SHP77 (cell line): ENCODE measurements at regions not wholly inside any gene's neighbourhood (a gene's known extent, or its start where the extent isn't known, plus 50 kb on each side); places are given as distances from the start of the nearest gene placed in this dataset.
"Not testable (repeated sequence)": the region's sequence is repeated elsewhere in the genome, so short reads cannot be mapped to it uniquely, and the experiment has no call there.

ENCODE experiments used
- DNase-seq, 2 experiments: peaks; one replicate each; lab custom pipeline; 2025; lab: John Stamatoyannopoulos, UW

DNA sequence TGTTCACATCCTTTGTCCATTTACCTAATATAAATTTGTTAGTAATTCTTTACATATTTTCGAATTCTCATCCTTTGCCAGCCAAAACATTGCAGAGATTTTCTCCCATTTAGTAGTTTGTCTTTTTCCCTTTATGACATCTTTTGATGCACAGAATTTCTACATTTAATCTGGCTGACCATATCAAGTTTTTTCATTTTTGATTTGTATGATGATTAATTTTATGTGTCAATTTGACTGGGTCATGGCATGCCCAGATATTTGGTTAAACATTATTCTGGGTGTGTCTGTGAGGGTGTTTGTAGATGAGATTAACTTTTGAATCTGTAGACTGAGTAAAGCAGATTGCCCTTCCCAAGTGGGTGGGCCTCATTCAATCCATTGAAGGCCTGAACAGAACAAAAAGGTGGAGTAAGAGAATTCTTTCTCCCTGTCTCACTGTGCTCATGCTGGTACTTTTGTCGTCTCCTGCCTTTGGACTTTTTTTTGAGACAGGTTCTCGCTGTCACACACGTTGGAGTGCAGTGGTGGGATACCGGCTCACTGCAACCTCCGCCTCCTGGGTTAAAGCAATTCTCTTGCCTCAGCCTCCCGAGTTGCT, 72.1 kb upstream of the EPB41L1 start:
- DNase-seq = no peak

DNA sequence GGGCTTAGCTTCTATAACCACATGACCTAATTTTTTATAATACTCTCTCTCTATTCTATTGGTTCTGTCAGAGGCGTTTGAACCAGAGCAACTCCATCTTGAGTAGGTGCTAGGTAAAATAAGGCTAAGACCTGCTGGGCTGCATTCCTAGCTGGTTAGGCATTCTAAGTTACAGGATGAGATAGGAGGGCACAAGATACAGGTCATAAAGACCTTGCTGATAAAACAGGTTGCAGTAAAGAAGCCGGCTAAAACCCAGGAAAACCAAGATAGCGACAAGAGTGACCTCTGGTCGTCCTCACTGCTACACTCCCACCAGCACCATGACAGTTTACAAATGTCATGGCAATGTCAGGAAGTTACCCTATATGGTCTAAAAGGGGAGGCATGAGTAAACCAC, 71.3 kb upstream of the EPB41L1 start:
- not testable (repeated sequence) for DNase-seq

DNA sequence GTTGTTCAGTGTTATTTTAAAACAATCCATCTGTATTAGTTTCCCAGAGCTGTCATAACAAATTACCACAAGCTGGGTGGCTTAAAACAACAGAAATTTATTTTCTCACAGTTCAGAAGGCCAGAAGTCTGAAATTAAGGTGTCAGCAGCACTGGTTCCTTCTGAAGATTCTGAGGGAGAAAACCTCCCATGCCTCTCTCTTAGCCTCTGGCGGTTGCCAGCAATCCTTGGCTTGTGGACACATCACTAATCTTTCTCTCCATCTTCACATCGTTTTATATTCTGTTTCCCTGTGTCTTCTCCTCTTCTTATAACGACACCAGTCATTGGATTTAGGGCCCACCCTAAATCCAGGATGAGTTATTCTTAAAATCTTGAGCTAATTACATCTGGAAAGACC, 70.2 kb upstream of the EPB41L1 start:
- no peak for DNase-seq

GRCh38 chr20:36084897-36085613, 69.5 kb upstream of the EPB41L1 start:
- DNase-seq = no peak

DNA sequence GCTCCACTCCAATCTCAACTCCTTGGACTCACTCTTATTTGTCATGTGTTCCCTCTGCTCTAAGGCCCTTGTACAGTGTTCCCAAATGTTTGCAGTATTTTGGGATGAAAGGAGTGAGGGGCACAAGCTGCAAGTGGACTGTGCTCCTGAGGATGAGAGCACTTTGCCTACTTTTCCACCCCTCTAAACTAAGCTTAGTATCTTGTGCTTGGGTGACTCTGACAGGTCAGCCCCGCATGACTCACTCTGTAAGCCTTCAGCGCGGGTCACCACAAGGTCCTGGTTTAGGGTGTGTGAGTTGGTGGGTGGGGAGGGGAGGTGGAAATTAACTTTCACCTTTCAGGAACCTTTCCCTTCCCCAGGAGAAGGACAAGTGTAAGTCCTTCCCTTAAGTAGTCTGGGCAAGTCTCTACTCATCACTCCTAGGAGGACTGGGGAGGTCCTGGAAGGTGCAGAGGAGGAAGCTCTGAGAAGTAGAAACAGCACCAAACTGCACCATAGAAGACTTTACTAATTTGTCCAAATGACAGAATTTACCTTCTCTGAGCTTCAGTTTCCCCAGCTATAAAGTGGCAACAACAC, 68.8 kb upstream of the EPB41L1 start:
- no peak for DNase-seq

- DNase-seq = no peak
These were observed 67.8 kb upstream of the EPB41L1 start for GRCh38 chr20:36086767-36087166.

DNA sequence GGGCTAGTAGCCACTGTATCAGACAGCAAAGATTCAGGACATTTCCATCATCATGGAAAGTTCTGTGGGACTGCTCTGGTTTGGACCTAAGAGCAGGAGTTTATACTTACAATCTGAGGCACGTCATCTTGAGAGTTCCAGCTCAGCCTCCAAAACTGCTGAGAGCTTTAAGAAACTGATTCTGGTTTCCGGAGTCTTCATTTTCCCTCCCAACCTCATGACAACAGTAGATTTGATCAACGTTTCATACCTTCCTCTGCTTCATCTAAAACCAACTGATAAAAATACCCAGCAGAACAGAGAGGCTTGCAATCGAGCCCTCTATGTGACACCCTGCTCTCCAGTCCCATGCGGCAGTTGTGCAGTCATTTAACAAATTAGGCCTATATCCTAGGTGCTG, 64.3 kb upstream of the EPB41L1 start:
- no peak for DNase-seq

DNA sequence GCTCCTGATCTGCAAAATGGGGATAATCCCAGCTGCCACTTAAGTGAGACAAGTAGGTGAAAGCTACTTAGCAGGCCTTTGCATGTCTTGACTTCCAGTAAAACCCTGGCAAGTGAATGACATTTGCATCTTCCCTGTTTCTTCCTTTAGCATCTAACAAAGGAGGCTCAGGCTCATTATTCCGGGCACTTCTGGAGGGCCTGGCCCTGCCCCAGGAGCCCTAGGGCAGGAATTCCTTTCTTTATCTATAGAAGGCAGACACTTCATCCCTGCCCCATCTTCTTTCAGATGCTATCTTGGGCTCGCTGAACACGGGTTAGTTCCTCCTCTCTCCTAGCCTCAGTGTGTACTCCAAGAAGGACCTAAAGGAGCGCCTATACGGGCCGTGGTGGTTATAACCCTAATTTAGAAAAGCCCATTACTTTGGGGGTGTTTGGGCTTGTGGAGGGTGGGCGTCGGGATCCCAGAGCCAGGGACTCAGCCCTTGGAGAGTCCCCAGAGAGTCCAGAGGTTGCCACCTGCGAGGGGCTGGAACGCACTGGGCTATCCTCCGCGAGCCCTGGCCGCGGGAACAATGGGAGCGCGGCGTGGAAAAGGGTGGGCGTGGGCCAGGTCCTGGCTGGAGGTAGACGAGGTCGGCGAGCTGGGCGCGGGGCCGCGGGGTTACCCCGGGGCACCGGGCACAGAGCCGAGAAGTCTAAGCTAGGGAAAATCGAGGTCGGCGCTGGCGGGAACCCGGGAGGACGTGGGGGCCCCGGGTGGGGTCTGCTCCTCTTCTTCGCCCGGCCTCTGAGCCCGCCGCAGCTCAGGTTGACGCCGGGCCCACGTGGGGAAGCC, 62.8 kb upstream of the EPB41L1 start:
- no peak for DNase-seq

DNA sequence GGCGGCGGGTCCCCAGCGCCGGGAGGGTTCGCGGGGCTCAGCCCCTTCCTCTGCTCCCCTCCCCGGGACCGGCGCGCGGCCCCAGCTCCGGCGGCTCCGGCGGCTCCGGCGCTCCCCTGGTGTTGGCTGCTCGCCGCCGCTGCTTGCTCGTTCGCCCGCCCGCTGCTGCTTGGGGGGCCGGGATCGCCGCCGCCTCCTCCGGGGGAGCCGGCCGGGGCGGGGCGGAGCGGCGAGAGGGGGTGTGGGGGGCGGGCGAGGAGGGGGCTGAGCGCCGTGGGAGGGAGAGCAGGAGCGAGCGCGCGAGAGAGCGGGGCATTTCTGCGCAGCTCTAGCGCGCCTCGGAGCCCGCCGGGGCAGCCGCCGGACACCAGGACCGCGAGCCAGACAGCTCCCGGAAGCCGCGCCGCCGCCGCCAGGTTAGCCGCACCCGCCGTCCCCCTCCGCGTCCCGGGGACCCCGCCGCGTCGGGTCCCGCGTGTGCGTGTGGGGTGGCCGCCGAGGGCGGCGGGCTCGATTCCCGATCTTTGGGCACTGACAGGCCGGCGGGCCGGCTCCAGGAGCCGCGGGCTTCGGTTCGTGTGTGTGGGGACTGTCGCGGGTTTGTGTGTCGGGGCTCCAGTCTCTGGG, 62.0 kb upstream of the EPB41L1 start:
- no peak for DNase-seq

DNA sequence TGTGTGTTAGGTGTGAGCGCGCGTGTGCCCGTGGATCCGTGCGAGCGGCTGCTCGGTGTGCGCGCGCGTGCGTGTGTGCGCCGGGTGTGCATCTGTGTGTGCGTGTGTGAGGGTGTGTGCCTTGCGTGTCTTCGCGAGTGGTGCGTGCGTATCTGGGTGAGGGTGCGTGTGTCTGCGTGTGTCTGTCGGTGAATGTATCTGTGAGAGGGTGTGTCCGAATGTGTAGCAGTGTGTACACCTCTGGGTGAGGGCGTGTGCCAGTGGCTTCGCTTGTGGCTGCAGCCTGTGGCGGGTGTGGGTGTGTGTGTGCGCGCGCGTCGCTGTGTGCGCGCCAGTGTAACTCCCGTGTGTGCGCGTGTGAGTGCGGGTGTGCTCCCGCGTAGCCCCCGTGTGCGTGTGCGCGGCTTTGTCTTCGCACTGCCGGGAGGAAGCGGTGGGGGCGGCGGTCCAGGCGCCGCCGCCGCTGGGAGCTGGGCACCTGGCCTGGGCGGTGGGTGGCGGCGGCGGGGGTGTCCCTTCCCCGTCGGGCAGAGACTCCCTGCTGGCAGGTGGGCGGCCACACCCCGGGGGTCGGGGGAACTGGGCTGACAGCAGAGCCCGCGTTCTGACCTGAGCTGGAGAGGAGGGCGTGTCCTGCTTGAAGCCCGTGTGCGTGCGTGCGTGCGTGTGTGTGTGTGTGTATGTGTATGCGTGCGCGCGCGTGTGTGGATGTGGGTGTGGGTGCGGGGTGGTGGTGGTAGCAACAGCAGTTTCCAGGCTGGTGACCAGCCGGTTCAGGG, 61.3 kb upstream of the EPB41L1 start:
- DNase-seq = peak in 1 of 2 experiments; percentile 21

GRCh38 chr20:36093804-36094145, 60.8 kb upstream of the EPB41L1 start:
- no peak for DNase-seq

DNA sequence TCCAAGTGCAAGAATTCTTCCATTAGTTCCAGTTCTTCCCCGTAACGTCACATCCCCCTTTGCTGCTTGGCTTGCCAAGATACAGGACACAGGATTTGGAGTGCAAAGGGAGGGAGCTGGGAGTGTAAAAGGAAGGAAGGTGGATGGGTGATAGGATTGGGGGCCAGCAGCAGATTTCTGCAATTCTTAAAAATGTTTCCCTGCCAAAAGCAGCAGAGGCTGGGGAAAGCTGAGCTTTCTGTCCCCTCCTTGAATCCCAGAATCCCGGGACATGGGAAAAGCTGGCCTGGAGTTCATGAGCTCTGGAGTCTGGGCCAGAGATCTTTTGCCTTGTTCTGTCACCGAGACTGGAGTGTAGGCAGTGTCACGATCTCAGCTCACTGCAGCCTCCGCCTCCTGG, 60.0 kb upstream of the EPB41L1 start:
- DNase-seq = no peak

- no peak for DNase-seq
These were observed 58.1 kb upstream of the EPB41L1 start for GRCh38 chr20:36096435-36096834.

DNA sequence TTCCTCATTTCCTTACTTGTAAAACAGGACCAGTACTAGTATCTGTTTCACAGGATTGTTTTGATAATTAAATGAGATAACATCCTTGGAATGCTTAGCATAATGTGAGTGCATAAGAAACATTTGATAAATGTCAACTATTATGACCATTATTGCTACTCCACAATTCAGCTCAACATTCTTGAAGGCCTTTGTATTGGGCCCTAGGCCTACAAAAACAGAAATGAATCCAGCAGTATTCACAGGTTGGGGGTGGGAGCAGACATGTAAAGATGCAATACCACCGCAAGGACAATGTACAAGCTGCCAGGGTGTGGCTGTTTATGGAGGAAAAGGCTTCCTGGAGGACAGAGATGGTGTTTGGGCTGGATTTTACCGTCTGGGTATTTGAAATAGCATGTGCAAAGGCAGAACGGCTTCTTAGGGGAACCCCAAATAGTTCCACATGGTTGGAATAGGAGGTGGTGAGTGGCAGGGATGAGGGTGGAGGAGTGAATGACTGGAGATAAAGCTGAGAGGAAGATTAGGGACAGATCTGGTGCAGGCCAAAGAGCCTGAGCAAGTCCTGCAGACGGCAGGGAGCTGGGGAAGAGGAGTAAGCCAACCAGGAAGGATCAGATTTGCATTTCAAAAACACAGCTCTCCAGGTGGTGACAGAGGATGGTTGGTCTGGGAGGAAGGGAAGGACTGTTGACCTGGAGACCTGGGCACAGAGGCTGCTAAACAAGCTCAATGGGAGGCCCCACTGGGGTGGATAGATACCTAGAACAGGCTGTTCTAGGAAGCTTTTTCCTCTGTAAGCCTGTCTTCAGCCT, 57.0 kb upstream of the EPB41L1 start:
- DNase-seq = no peak

GRCh38 chr20:36098364-36098763, 56.2 kb upstream of the EPB41L1 start:
- DNase-seq = no peak

- DNase-seq = no peak
These were observed 55.4 kb upstream of the EPB41L1 start for GRCh38 chr20:36099106-36099505.

GRCh38 chr20:36101192-36101591, 53.3 kb upstream of the EPB41L1 start:
- peak; percentile 66 to 77 for DNase-seq

DNA sequence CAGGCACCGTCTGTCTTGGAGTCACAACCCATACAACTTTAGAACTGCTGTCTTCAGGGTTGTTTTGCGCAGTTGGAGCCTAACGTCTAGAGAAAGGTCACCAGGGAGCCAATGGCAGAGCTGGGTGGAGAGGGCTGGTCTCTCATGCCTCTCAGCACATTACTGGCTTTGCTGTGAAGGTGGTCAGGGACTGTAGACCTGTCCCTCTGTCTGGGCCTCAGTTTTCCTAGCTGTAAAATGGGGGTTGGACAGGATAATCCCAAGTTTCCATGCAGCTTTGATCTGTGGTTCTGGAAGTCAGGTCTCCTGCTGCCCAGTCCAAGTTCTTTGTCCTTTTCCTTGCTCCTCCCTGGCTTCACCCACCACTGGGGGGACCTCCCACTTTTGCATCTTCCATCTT, 52.2 kb upstream of the EPB41L1 start:
- DNase-seq = no peak

GRCh38 chr20:36102809-36103596, 51.5 kb upstream of the EPB41L1 start:
- DNase-seq = no peak

DNA sequence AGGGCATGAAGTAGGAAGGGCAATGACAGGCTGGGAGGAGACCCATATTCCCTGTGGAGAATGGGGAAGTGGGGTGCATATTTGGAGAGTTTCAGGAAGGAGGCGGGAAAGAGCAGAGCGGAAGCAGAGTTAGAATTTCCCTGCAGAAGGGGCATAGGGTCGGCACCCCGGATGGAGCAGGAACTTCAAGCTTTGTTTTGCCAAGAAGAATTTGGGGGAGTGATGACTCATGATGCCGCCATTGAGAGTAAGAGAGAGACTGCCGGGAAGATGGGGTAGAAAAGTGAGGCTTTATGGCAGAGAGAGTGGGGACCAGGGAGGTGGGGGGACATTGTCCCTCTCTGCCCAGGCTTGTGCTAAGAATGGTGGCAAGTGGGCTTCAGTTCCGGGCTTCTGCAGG, 50.3 kb upstream of the EPB41L1 start:
- DNase-seq = no peak
